ENCODE measurements at regions not wholly inside any gene's neighbourhood (a gene's known extent, or its start where the extent isn't known, plus 50 kb on each side); places are given as distances from the start of the nearest gene placed in this dataset.

DNA sequence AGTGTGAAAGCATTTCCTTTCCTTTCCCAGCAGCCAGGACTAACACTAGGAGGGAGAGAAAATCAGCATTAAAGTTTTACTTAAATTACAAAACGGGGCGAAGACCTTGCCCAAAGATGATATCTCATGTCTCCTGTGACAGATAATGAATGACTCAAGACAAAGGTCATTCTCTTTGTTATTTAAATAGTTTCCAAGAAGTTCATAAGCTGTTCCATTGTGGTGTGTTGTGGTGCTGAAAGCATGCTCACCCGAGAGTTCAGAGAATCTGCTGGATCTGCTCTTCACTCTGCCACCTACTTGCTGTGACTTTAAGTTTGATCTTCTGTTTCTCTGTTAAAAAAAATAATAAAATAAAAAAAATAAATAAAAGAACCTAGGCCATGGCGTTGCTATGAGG is 265.9 kb upstream of the NR4A3 start:
- DNase-seq, result no peak

- no peak for DNase-seq
Measured at GRCh38 chr9:99556998-99557397, 264.7 kb upstream of the NR4A3 start.

DNA sequence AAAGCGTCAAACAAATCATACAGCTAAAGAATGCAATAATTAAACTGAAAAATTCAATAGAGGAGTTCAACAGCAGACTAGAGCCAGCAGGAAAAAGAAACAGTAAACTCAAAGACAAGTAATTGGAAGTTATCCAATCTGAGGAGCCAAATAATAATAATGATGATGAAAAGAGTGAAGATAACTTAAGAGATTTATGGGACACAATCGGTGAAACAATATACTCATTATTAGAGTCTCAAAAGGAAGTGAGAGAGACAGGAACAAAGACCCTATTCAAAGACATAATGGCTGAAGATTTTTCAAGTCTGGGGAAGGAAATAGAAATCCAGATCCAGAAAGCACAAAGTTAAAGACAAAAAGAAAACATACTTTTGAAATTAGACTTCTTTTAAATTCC is 263.9 kb upstream of the NR4A3 start:
- DNase-seq, result no peak

GRCh38 chr9:99559776-99560175 is 261.9 kb upstream of the NR4A3 start:
- no peak for DNase-seq

DNA sequence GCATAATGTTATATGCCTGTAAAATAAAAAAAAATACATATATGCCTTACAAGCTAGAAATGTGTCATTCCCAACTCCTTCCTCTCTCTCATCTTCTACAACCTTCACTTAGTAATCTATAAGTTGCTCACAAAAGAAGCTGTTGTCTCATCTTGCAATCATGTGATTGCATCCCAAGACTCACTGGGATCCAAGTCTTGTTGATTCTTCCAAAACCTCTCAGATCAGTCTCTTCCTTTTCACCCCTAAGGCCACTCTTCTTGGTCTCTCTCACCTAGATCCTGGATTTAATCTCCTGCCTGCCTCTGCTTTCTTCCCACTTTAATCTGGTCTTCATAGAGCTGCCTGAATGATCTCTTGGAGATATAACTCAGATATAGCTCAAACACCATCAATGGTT is 261.1 kb upstream of the NR4A3 start:
- DNase-seq, result no peak

DNA sequence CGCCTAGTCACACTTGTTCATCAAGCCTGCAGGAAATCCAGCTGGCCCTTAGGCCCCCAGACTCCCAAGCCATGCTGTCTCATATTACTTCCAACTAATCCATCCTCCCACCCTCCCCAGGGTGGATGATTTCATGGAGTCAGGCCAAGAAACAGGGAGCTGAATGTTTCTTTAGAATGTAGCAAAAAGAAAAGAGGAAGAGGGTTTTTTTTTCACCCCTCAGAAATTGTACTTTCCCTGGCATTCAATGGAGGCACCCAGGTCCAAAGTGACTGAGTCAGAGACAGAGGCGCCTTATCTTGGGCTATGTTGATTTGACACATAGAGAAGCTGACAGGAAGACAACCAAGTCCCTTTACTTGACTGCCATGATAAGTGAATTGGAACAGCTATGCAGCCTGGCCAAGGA is 260.2 kb upstream of the NR4A3 start:
- DNase-seq, result no peak

DNA sequence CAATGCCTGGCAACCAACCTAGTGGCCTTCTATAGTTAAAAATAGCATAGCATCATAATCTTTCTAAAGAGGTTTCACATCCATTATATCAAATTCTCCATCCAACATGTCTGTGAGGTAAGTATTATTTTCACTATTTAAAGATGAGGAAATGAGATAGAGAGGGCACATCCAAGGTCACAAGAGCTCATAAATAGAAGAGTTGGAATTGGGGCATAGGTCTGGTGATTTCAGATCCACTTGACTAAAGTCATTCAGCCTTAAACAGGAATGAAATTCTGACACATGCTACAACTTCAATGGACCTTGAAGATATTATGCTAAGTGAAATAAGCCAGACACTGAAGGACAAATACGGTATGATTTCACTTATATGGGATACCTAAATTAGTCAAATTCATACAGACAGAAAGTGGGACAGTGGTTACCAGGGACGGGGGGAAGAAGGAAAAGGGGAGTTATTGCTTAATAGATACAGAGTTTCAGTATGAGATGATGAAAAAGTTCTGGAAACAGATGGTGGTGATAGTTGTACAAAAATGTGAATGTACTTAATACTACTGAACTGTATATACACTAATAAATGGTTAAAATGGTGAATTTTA is 259.6 kb upstream of the NR4A3 start:
- DNase-seq, result no peak

GRCh38 chr9:99563364-99563763 is 258.3 kb upstream of the NR4A3 start:
- no peak for DNase-seq

DNA sequence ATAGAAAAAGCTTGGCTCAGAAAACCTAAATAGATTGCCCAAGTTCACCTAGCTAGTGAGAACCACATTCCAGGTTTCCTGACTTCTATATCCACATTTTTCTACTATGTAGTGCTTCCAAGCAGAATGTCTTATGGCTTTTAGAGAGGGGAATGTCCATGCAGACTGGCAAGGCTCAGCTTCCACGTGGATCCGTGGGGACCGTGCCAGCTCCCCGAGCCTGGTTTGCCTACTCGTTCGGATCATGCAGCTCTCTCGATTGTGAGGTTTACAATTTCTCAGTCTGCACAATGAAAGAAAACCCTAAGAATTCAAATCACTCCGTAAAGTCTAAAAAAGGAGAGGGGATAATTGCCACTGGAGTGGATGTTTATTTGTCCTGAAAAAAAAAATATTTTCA is 256.5 kb upstream of the NR4A3 start:
- DNase-seq, result no peak

DNA sequence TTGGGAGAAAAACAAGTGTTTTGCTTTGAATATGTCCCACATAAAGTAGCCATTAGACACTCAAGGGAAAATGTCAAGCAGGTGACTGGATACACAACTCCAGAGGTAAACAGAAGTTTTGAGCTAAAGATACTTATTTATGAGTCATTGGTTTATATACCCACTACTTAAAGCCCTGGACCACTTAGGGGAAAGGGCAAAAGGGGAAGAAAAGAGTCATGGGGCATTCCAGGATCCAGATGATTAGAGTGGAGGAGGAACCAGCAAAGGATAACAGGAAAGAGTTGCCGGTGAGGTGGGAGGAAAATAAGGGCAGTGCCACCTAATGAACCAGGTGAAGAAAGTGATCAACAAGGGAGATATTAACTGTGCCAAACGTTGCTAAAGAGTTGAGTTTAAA is 254.2 kb upstream of the NR4A3 start:
- DNase-seq, result no peak

- DNase-seq, result no peak
Measured at GRCh38 chr9:99569840-99570239, 251.8 kb upstream of the NR4A3 start.

GRCh38 chr9:99572567-99572966 is 249.1 kb upstream of the NR4A3 start:
- DNase-seq, result no peak

DNA sequence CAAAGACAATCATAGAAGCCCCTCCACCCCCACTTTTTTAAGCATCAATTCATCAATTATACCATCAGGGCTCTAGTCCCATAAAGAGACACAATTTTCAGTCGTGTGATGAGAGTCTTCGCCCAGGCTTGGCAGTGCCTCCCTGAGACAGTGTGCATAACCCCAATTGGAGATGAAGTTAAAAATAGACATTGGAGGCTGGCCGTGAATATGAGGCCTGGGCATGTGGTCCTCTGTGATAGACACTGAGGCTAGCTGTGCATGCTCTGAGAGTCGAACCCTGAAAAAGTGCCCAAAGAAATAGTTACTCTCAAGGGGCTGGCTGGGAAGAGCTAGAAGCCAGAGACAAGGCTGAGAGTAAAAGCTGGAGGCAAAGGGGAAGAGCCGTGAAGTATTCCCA is 248.6 kb upstream of the NR4A3 start:
- no peak for DNase-seq

GRCh38 chr9:99573886-99574285 is 247.8 kb upstream of the NR4A3 start:
- DNase-seq, result no peak

DNA sequence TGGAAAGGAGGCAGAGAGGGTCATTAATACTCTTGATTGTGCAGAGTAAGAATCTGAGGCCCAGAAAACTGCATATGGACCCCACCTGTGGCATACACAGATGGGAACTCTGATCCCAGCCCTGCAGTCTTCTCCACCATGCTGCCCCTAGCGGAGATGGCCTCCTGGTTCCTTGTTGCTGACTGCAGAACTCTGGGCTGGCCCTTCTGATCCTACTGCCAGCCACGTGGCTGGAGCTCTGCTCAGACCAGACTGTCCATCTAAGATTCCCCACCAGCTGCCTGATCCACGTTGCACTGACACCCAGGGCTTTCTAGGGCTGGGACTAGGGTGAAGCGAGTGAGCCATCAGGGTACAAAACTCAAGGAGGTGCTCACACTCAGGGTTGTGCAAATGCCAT is 245.7 kb upstream of the NR4A3 start:
- DNase-seq, result no peak

DNA sequence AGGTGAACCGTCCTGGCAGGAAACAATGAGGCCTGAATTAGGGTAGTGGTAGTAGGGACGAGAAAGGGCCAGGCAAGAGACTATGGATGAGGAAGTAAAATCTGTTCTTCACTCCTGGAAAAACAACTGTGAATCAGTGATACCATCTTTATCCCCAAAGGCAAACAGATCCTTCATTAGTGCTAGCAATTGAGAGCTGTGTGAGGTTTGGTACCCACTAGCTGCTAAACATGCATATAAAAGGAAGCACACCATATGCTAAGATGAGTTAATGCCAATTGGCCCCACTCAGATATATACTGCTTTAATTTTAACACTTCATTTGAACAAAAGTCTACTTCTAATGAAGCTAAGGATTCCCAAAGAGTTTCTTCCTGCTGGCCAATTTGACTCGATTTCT is 244.8 kb upstream of the NR4A3 start:
- no peak for DNase-seq

DNA sequence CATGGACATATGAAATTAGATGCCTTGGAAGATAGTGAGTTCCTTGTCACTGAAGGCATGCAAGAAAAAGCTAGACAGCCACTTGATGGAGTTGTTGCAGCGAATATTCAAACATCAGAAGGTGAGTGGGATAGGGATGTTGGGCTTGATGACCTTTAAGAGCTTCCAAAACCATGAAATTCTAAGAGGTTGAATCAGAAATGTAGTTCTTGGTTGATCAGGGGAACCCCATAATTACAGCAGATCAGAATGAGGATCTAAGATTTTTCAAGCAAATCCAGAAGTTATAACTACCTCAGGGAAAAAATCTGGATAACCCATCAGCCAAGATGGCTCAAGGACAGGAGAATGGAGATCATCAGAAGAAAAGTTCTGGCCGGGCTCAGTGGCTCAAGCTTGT is 244.3 kb upstream of the NR4A3 start:
- no peak for DNase-seq

GRCh38 chr9:99578666-99579065 is 243.0 kb upstream of the NR4A3 start:
- DNase-seq, result no peak

GRCh38 chr9:99579964-99580363 is 241.7 kb upstream of the NR4A3 start:
- DNase-seq, result no peak

DNA sequence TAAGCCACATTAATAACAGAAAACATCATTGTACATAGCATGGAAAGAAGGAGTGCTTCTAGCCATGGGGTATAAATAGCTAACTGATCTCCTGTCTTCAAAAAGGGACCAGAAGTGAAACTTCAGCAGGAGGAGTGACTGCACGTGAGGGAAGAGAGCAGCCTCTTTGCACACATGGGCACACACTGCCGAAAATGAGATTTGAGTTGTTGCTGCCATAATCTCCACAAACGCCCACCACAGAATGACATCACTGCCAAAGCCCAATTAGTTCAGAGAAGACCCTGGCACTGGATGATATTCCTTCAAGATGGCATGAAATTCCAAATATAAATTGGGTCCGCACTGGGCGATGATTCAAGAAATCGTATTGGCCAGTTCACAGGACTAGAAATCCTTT is 238.9 kb upstream of the NR4A3 start:
- DNase-seq, result no peak

- DNase-seq, result no peak
Measured at GRCh38 chr9:99588299-99588698, 233.4 kb upstream of the NR4A3 start.

DNA sequence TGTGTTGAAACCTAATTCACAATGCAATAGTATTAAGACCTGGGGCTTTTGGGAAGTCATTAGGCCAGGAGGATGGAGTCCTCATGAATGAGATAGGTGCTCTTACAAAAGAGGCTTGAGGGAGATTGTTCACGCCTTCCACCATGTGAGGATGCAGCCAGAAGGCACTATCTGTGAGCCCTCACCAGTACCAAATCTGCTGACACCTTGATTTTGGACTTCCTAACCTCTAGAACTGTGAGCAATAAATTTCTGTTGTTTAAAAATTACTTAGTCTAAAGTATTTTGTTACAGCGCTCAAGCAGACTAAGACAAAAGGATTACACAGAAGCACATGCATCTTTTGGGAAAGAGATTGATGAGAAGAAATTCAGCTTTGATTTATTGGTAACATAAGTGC is 232.9 kb upstream of the NR4A3 start:
- DNase-seq, result no peak

DNA sequence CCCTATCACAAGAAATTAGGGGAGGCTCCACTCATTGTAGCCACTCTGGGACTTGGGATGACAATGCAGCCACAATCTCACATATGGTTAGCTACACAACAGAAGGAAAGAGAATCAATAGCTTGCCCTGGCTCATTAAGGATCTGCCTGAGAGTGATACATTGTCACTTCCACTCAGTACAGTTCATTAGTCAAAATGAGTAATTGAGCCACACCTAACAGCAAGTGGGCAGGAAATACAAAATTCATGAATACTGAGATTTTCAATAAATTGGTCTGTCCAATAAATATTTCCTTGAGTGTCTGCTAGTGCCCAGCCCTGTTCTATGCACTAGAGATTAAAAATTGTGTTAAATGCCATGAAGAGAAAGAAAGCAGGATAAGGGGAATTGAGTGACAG is 231.3 kb upstream of the NR4A3 start:
- no peak for DNase-seq

DNA sequence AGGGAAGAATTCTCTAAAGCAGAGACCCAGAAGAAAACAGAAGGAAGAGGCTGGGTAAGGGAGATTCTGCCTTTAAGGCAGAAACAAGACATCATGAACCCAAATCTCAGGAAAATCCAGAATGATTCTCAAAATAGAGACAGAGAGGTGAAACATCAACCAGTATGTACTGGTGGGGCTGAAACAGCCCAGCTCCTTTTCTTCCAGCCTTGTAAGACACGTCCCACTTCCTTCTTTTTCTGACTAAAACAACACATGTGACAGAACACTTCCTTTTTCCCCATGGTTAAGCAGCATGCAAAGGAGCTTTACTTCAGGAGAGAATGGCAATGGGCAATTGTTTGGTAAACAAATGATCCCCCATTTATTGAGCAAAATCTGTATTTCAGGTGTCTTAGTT is 230.8 kb upstream of the NR4A3 start:
- no peak for DNase-seq

GRCh38 chr9:99591770-99592169 is 229.9 kb upstream of the NR4A3 start:
- DNase-seq, result no peak
